Caco-2 (cell line): ENCODE measurements at regions not wholly inside any gene's neighbourhood (a gene's known extent, or its start where the extent isn't known, plus 50 kb on each side); places are given as distances from the start of the nearest gene placed in this dataset.

ENCODE experiments used
- BruUV-seq: library from RNA; stranded (reverse); fragments of 400-500 nt; replicated peaks from 2 replicates; lab custom pipeline; 2021; lab: Mats Ljungman, UMichigan
- CTCF ChIA-PET: fragments of 300-600 bp; sonication (Branson Sonifier 250); formaldehyde crosslinking; loops from one replicate; lab custom pipeline; 2022; ENCODE audit warnings: antibody characterized with exemption; lab: Charles Lee
- POLR2A ChIA-PET: fragments of 300-600 bp; sonication (Branson Sonifier 250); formaldehyde crosslinking; loops from one replicate; lab custom pipeline; 2022; ENCODE audit warnings: antibody characterized with exemption; lab: Charles Lee
- DNase-seq, 2 experiments: peaks; one replicate each; pipeline versions ENCODE4 v3.0.0 to v3.0.0-alpha.2; 2020 to 2022
- H3K27me3 ChIP-seq: replicated peaks from 2 replicates; pipeline ENCODE4 v1.6.0; 2011; ENCODE audit warnings: low read length; ENCODE audit not compliant: control insufficient read depth, insufficient read depth
- H3K36me3 ChIP-seq: 2 replicates; pipeline ENCODE4 v1.5.1; 2011; ENCODE audit warnings: low read length; ENCODE audit not compliant: control insufficient read depth, insufficient read depth
- H3K4me1 ChIP-seq: fragments of 250-450 bp; sonication (Bioruptor Pico); 2 replicates; pipeline ENCODE4 v1.5.1; 2020; ENCODE audit warnings: mild to moderate bottlenecking
- H3K4me3 ChIP-seq: 2 replicates; pipeline ENCODE4 v1.5.1; 2011; ENCODE audit warnings: low read depth, mild to moderate bottlenecking, control low read depth, low read length
- H3K9me3 ChIP-seq: fragments of 250-450 bp; sonication (Bioruptor Pico); 2 replicates; pipeline ENCODE4 v1.5.1; 2020; ENCODE audit warnings: mild to moderate bottlenecking, moderate library complexity
- H3K27ac Mint-ChIP-seq: one replicate; pipeline ENCODE4 v1.8.0; 2022; ENCODE audit warnings: mixed read lengths; ENCODE audit not compliant: unreplicated experiment
- H3K27me3 Mint-ChIP-seq: one replicate; pipeline ENCODE4 v1.8.0; 2022; ENCODE audit warnings: mixed read lengths; ENCODE audit not compliant: insufficient read depth, unreplicated experiment
- H3K36me3 Mint-ChIP-seq: one replicate; pipeline ENCODE4 v1.8.0; 2022; ENCODE audit warnings: mild to moderate bottlenecking, mixed read lengths; ENCODE audit not compliant: insufficient read depth, unreplicated experiment
- H3K4me1 Mint-ChIP-seq: one replicate; pipeline ENCODE4 v1.8.0; 2022; ENCODE audit warnings: low read depth, mixed read lengths; ENCODE audit not compliant: unreplicated experiment
- H3K4me3 Mint-ChIP-seq: one replicate; pipeline ENCODE4 v1.8.0; 2022; ENCODE audit warnings: mild to moderate bottlenecking, moderate library complexity, mixed read lengths; ENCODE audit not compliant: unreplicated experiment
- H3K9me3 Mint-ChIP-seq: one replicate; pipeline ENCODE4 v1.8.0; 2022; ENCODE audit warnings: mixed read lengths; ENCODE audit not compliant: unreplicated experiment
- CTCF ChIP-seq, 2 experiments: fragments of 200-600 bp in 1 of 2; IDR thresholded peaks; 1 replicate in 1 of 2; 2 replicates in 1 of 2; pipeline versions ENCODE4 v1.5.1 to v1.8.0; 2011 to 2022; ENCODE audit warnings: antibody characterized with exemption in 1 of 2, control low read depth in 1 of 2, inconsistent platforms in 1 of 2, low read depth in 1 of 2, low read length in 1 of 2, mild to moderate bottlenecking in 1 of 2, moderate library complexity in 1 of 2; ENCODE audit not compliant: insufficient read depth in 1 of 2, severe bottlenecking in 1 of 2, unreplicated experiment in 1 of 2
- intact Hi-C: fragments of 100-400 bp; cut with micrococcal nuclease; formaldehyde crosslinking; loops from one replicate; pipeline ENCODE4 v1.10.0; 2022; ENCODE audit not compliant: unreplicated experiment

GRCh38 chr3:835096-835495, 257.7 kb upstream of the CNTN6 start:
- intact Hi-C loops = no loop called here
- CTCF ChIA-PET = no interaction called here
- no peak for DNase-seq
- Histone ChIP-seq H3K27me3 (no peaks in the 10 kb centered on the region), H3K9me3 (no peaks in the 10 kb centered on the region), H3K36me3 (no peaks in the 10 kb centered on the region), H3K4me1 (no peaks in the 10 kb centered on the region), H3K4me3 (no peak overlapping the region)
- no peaks in the 10 kb centered on the region for H3K4me1 Mint-ChIP-seq
- POLR2A ChIA-PET = no interaction called here
- H3K27ac Mint-ChIP-seq = no peak overlapping the region
- no peak overlapping the region for H3K4me3 Mint-ChIP-seq
- H3K27me3 Mint-ChIP-seq = peaks cover 3% of the 10 kb centered on the region
- peaks cover 13% of the 10 kb centered on the region for H3K9me3 Mint-ChIP-seq
- no peak for TF ChIP-seq CTCF (IDR thresholded peaks at IDR 0.05; ENCODE audit: insufficient read depth in 1 of 2, low read depth in 1 of 2, low read length in 1 of 2, severe bottlenecking in 1 of 2, unreplicated experiment in 1 of 2)
- H3K36me3 Mint-ChIP-seq = no peaks in the 10 kb centered on the region
- no TSS peak for BruUV-seq

GRCh38 chr3:839981-840380, 252.8 kb upstream of the CNTN6 start:
- H3K9me3 Mint-ChIP-seq = no peaks in the 10 kb centered on the region
- ChIA-PET POLR2A (no interaction called here), CTCF (no interaction called here)
- intact Hi-C loops = no loop called here
- H3K27me3 ChIP-seq = no peaks in the 10 kb centered on the region
- H3K4me3 ChIP-seq = no peak overlapping the region
- no peaks in the 10 kb centered on the region for H3K36me3 ChIP-seq
- DNase-seq = no peak
- no peak overlapping the region for H3K27ac Mint-ChIP-seq
- H3K4me1 Mint-ChIP-seq = no peaks in the 10 kb centered on the region
- TF ChIP-seq CTCF (IDR thresholded peaks at IDR 0.05; ENCODE audit: insufficient read depth in 1 of 2, low read depth in 1 of 2, low read length in 1 of 2, severe bottlenecking in 1 of 2, unreplicated experiment in 1 of 2) = no peak
- H3K4me1 ChIP-seq = no peaks in the 10 kb centered on the region
- H3K27me3 Mint-ChIP-seq = no peaks in the 10 kb centered on the region
- no peak overlapping the region for H3K4me3 Mint-ChIP-seq
- H3K9me3 ChIP-seq = no peaks in the 10 kb centered on the region
- H3K36me3 Mint-ChIP-seq = no peaks in the 10 kb centered on the region
- BruUV-seq = no TSS peak

- Histone ChIP-seq H3K4me3 (no peak overlapping the region), H3K4me1 (no peaks in the 10 kb centered on the region), H3K36me3 (no peaks in the 10 kb centered on the region), H3K9me3 (no peaks in the 10 kb centered on the region), H3K27me3 (no peaks in the 10 kb centered on the region)
- CTCF ChIA-PET = interaction anchor here (0.7 kb wide), 1 partner anchor 556 kb away, joined by 3 read pairs; no protein-coding TSS in a partner anchor
- no peaks in the 10 kb centered on the region for H3K36me3 Mint-ChIP-seq
- no peak for DNase-seq
- no peak overlapping the region for H3K27ac Mint-ChIP-seq
- BruUV-seq = no TSS peak
- no peaks in the 10 kb centered on the region for H3K9me3 Mint-ChIP-seq
- H3K27me3 Mint-ChIP-seq = peaks cover 7% of the 10 kb centered on the region
- no peak for TF ChIP-seq CTCF (IDR thresholded peaks at IDR 0.05; ENCODE audit: insufficient read depth in 1 of 2, low read depth in 1 of 2, low read length in 1 of 2, severe bottlenecking in 1 of 2, unreplicated experiment in 1 of 2)
- no peak overlapping the region for H3K4me3 Mint-ChIP-seq
- intact Hi-C loops = no loop called here
- POLR2A ChIA-PET = no interaction called here
- H3K4me1 Mint-ChIP-seq = no peaks in the 10 kb centered on the region
Measured at GRCh38 chr3:851098-851790, 241.6 kb upstream of the CNTN6 start.
